B cell (primary cell): ENCODE measurements at regions not wholly inside any gene's neighbourhood (a gene's known extent, or its start where the extent isn't known, plus 50 kb on each side); places are given as distances from the start of the nearest gene placed in this dataset.

ENCODE experiments used
- ATAC-seq: fragments of 200-7000 bp; cut with Tn5 transposase; one replicate; pipeline ENCODE4 v1.10.0; 2021; ENCODE audit warnings: low read depth, mild to moderate bottlenecking, moderate number of reproducible peaks, moderate library complexity
- CTCF ChIA-PET: fragments of 350-600 bp; sonication (Branson Sonifier 250); formaldehyde crosslinking; loops from one replicate; lab custom pipeline; 2021; ENCODE audit warnings: antibody characterized with exemption, inconsistent platforms; lab: Charles Lee
- POLR2A ChIA-PET: fragments of 350-600 bp; sonication (Branson Sonifier 250); formaldehyde crosslinking; loops from one replicate; lab custom pipeline; 2021; ENCODE audit warnings: antibody characterized with exemption; lab: Charles Lee
- DNase-seq: peaks from one replicate; pipeline ENCODE4 v3.0.0; 2013
- H2AFZ ChIP-seq: 2 replicates; pipeline ENCODE4 v1.6.1; 2012; ENCODE audit warnings: mild to moderate bottlenecking, low read depth, low read length; ENCODE audit not compliant: insufficient read depth, poor library complexity, severe bottlenecking
- H3K27ac ChIP-seq, 2 donors: 1 replicate in 1 of 2; 2 replicates in 1 of 2; pipeline ENCODE4 v1.5.1; 2012 to 2013; ENCODE audit warnings: low read length in 2 of 2, mild to moderate bottlenecking in 2 of 2, moderate library complexity in 1 of 2
- H3K27me3 ChIP-seq, 4 experiments: fragments of 200-600 bp in 1 of 4; sonication (generic) in 1 of 4; replicated peaks in 1 of 4; 1 replicate in 2 of 4; 2 replicates in 2 of 4; pipeline versions ENCODE4 v1.6.1 to v1.7.0; 2013 to 2016; ENCODE audit warnings: low read length in 3 of 4, mild to moderate bottlenecking in 2 of 4, mixed read lengths in 1 of 4, moderate library complexity in 1 of 4; ENCODE audit not compliant: insufficient read depth in 4 of 4, control insufficient read depth in 3 of 4; ENCODE audit errors: control extremely low read depth in 1 of 4
- H3K36me3 ChIP-seq, 2 experiments: replicated peaks in 1 of 2; 1 replicate in 1 of 2; 2 replicates in 1 of 2; pipeline versions ENCODE4 v1.6.1 to v1.7.1; 2013; ENCODE audit warnings: low read length in 1 of 2; ENCODE audit not compliant: insufficient read depth in 2 of 2, control insufficient read depth in 1 of 2; ENCODE audit errors: control extremely low read depth in 1 of 2, extremely low read depth in 1 of 2
- H3K4me1 ChIP-seq, 2 donors: fragments of 200-600 bp in 1 of 2; sonication (generic) in 1 of 2; 1 replicate in 1 of 2; 2 replicates in 1 of 2; pipeline versions ENCODE4 v1.5.1 to v1.6.1; 2013 to 2017; ENCODE audit warnings: low read length in 2 of 2; ENCODE audit not compliant: control insufficient read depth in 2 of 2, insufficient read depth in 2 of 2
- H3K4me2 ChIP-seq: replicated peaks from 2 replicates; pipeline ENCODE3; 2012; ENCODE audit warnings: mild to moderate bottlenecking, low read depth, low read length; ENCODE audit not compliant: poor library complexity, severe bottlenecking
- H3K4me3 ChIP-seq, 5 experiments: fragments of 200-600 bp in 1 of 5; sonication (generic) in 1 of 5; 1 replicate in 3 of 5; 2 replicates in 2 of 5; pipeline versions ENCODE4 v1.5.1 to v1.7.0; 2011 to 2016; ENCODE audit warnings: low read length in 4 of 5, mild to moderate bottlenecking in 4 of 5, low read depth in 2 of 5, control low read depth in 1 of 5, moderate library complexity in 1 of 5; ENCODE audit not compliant: insufficient read depth in 1 of 5; ENCODE audit errors: control extremely low read depth in 1 of 5, extremely low read depth in 1 of 5
- H3K79me2 ChIP-seq: fragments of 200-600 bp; sonication (generic); one replicate; pipeline ENCODE4 v1.6.0; 2016; ENCODE audit warnings: low read length; ENCODE audit not compliant: control insufficient read depth, insufficient read depth
- H3K9ac ChIP-seq: fragments of 200-600 bp; sonication (generic); 2 replicates; pipeline ENCODE4 v1.6.1; 2017; ENCODE audit warnings: mild to moderate bottlenecking, low read length, moderate library complexity
- H3K9me3 ChIP-seq, 3 donors: one replicate each; pipeline versions ENCODE4 v1.6.1 to v1.7.1; 2013; ENCODE audit warnings: low read length in 2 of 3; ENCODE audit not compliant: control insufficient read depth in 2 of 3, insufficient read depth in 1 of 3; ENCODE audit errors: control extremely low read depth in 1 of 3
- H4K20me1 ChIP-seq: 2 replicates; pipeline ENCODE4 v1.6.0; 2012; ENCODE audit warnings: mild to moderate bottlenecking, low read length; ENCODE audit not compliant: insufficient read depth, control insufficient read depth, poor library complexity, severe bottlenecking
- H3K27ac Mint-ChIP-seq: one replicate; pipeline ENCODE4 v1.8.0; 2021; ENCODE audit warnings: mixed read lengths
- H3K27me3 Mint-ChIP-seq: one replicate; pipeline ENCODE4 v1.8.0; 2021; ENCODE audit warnings: mixed read lengths
- H3K4me1 Mint-ChIP-seq: one replicate; pipeline ENCODE4 v1.8.0; 2021; ENCODE audit warnings: mixed read lengths
- H3K4me3 Mint-ChIP-seq: one replicate; pipeline ENCODE4 v1.8.0; 2021; ENCODE audit warnings: mixed read lengths
- H3K9me3 Mint-ChIP-seq: one replicate; pipeline ENCODE4 v1.8.0; 2022; ENCODE audit warnings: mixed read lengths; ENCODE audit not compliant: insufficient read depth
- EZH2 ChIP-seq: IDR thresholded peaks from 2 replicates; pipeline ENCODE4 v1.6.1; 2012; ENCODE audit warnings: borderline replicate concordance, low read depth, mild to moderate bottlenecking, moderate library complexity, low read length; ENCODE audit not compliant: insufficient read depth, poor library complexity, severe bottlenecking
- WGBS: methylation state at CpG from one replicate; pipeline ENCODE4 v1.1.5; 2013; ENCODE audit warnings: missing lambda C conversion rate; ENCODE audit not compliant: insufficient coverage; 5-methylcytosine and 5-hydroxymethylcytosine counted together
- intact Hi-C: fragments of 100-400 bp; cut with micrococcal nuclease; formaldehyde crosslinking; loops from one replicate; pipeline ENCODE4 v1.10.0; 2022
- TF ChIP-seq, protein P1 (sequence below): fragments of 200-600 bp; IDR thresholded peaks from one replicate; pipeline ENCODE4 v1.8.0; 2022; ENCODE audit warnings: antibody characterized with exemption, mild to moderate bottlenecking

DNA sequence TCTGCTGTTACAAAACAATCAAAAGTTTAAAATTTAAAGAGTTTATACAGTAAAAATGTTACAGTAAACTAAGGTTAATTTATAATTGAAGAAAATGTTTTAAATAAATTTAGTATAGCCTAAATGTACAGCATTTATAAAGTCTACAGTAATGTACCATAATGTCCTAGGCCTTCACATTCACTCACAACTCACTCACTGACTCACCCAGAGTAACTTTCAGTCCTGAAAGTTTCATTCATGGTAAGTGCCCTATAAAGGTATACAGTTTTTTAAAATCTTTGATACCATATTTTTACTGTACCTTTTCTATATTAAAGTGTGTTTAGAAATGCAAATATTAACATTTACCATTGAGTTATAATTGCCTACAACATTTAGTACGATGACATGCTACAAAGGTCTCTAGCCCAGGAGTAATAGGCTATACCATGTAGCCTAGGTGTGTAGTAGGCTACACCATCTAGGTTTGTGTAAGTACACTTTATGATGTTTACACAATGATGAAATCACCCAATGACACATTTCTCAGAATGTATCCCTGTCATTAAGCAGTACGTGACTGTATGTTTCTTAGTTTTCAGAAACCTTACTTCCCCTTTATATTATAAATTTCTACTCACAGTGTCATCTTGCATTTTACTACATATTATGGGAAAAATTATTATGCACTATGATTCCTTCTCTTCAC lies 320.8 kb downstream of the ADAM29 start:
- no peak overlapping the region for H3K9ac ChIP-seq
- ChIA-PET POLR2A (no interaction called here), CTCF (no interaction called here)
- no peak overlapping the region for H3K4me3 Mint-ChIP-seq
- H3K27ac Mint-ChIP-seq = no peak overlapping the region
- no peaks in the 10 kb centered on the region for H3K27me3 ChIP-seq
- no peak overlapping the region for H3K4me2 ChIP-seq
- TF ChIP-seq, protein P1, sequence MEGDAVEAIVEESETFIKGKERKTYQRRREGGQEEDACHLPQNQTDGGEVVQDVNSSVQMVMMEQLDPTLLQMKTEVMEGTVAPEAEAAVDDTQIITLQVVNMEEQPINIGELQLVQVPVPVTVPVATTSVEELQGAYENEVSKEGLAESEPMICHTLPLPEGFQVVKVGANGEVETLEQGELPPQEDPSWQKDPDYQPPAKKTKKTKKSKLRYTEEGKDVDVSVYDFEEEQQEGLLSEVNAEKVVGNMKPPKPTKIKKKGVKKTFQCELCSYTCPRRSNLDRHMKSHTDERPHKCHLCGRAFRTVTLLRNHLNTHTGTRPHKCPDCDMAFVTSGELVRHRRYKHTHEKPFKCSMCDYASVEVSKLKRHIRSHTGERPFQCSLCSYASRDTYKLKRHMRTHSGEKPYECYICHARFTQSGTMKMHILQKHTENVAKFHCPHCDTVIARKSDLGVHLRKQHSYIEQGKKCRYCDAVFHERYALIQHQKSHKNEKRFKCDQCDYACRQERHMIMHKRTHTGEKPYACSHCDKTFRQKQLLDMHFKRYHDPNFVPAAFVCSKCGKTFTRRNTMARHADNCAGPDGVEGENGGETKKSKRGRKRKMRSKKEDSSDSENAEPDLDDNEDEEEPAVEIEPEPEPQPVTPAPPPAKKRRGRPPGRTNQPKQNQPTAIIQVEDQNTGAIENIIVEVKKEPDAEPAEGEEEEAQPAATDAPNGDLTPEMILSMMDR = no peak
- no peak for TF ChIP-seq EZH2
- no peaks in the 10 kb centered on the region for H3K36me3 ChIP-seq
- no peaks in the 10 kb centered on the region for H3K79me2 ChIP-seq
- H3K9me3 Mint-ChIP-seq = no peaks in the 10 kb centered on the region
- H3K4me1 ChIP-seq = no peaks in the 10 kb centered on the region
- H3K27ac ChIP-seq = no peak overlapping the region
- H4K20me1 ChIP-seq = no peaks in the 10 kb centered on the region
- WGBS = no CpG with 5 or more reads among the region's 2 CpGs
- H3K9me3 ChIP-seq = peaks cover 0 to 7% (median 0%) of the 10 kb centered on the region in 3 donors
- ATAC-seq (no peak), DNase-seq (no peak)
- intact Hi-C loops = no loop called here
- no peaks in the 10 kb centered on the region for H3K4me1 Mint-ChIP-seq
- no peaks in the 10 kb centered on the region for H3K27me3 Mint-ChIP-seq
- no peak overlapping the region for H3K4me3 ChIP-seq
- no peak overlapping the region for H2AFZ ChIP-seq

DNA sequence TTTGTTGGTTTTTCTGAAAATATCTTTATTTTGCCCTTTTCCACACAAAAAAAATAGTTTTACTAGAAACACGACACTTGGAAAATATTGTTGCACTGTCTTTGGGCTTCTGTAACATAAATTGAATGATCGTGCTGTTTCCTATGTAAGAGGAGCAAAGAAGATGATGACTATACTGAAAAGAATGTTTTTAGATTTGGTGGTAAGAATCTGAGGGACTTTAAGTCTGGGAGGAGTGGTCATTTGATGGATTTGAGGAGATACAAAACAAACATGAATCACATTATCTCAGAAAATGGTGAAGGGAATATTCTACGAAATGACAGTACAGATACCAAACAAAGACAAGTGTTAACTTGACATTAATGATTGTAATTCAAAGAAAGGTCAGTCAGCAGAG lies 328.8 kb downstream of the ADAM29 start:
- WGBS = 100% methylated on average over 1 of the region's 3 CpGs
- H3K4me1 Mint-ChIP-seq = no peaks in the 10 kb centered on the region
- H3K4me2 ChIP-seq = no peak overlapping the region
- H3K27me3 ChIP-seq = no peaks in the 10 kb centered on the region
- no peak overlapping the region for H3K4me3 ChIP-seq
- no peaks in the 10 kb centered on the region for H3K36me3 ChIP-seq
- no peak overlapping the region for H3K27ac ChIP-seq
- ChIA-PET POLR2A (no interaction called here), CTCF (no interaction called here)
- intact Hi-C loops = no loop called here
- H3K27me3 Mint-ChIP-seq = no peaks in the 10 kb centered on the region
- H4K20me1 ChIP-seq = no peaks in the 10 kb centered on the region
- H2AFZ ChIP-seq = no peak overlapping the region
- H3K4me3 Mint-ChIP-seq = no peak overlapping the region
- H3K27ac Mint-ChIP-seq = no peak overlapping the region
- no peak overlapping the region for H3K9ac ChIP-seq
- H3K9me3 ChIP-seq = peaks cover 0 to 5% (median 0%) of the 10 kb centered on the region in 3 donors
- TF ChIP-seq EZH2 = no peak
- TF ChIP-seq, protein P1 = no peak
- H3K4me1 ChIP-seq = no peaks in the 10 kb centered on the region
- no peaks in the 10 kb centered on the region for H3K9me3 Mint-ChIP-seq
- DNase-seq (no peak), ATAC-seq (no peak)
- H3K79me2 ChIP-seq = no peaks in the 10 kb centered on the region
